GM18858 (cell line): ENCODE measurements at regions not wholly inside any gene's neighbourhood (a gene's known extent, or its start where the extent isn't known, plus 50 kb on each side); places are given as distances from the start of the nearest gene placed in this dataset.
"Not testable (repeated sequence)": the region's sequence is repeated elsewhere in the genome, so short reads cannot be mapped to it uniquely, and the experiment has no call there.

Experiments
- ATAC-seq: cut with Tn5 transposase; IDR thresholded peaks from one replicate; pipeline ENCODE4 v1.9.1; 2021; ENCODE audit not compliant: unreplicated experiment

GRCh38 chr20:53676987-53677386, 83.3 kb upstream of the ZNF217 start:
- ATAC-seq: no peak

DNA sequence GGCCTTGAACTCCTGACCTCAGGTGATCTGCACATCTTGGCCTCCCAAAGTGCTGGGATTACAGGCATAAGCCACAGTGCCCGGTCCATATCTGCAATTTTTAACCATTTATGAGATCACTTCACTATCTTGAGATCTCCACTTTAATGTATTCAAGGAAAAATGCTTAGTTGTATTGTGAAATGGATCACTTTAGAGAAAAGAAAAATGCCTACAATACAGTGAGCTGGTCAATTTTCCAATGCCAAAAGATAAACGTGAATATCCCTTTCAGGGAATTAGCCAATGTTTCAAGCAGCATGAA, 82.8 kb upstream of the ZNF217 start:
- no peak for ATAC-seq

DNA sequence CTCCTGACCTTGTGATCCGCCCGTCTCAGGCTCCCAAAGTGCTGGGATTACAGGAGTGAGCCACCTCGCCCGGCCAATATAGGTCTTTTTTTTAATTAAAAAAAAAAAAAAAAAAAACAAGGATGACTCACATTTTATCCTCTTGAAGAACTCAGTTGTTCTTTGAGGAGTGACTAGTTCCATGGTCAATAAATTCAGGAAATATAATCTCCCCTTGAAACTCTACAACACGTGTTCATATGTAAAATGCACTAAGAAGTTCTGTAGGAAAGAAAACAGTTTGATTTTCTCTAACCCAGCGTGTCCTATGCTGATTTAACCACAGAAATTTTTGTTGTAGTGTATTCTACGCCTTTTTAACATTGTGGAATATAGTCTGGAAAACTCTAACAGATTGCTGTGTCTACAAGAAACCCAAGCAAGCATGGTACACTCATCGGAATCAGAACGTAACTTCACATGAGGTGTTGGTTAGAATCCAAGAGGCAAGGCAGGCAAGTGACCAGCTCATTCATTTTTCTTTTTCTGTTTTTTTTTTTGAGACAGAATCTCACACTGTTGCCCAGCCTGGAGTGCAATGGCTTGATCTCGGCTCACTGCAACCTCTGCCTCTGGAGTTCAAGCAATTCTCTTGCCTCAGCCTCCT, 79.0 kb upstream of the ZNF217 start:
- ATAC-seq: no peak

DNA sequence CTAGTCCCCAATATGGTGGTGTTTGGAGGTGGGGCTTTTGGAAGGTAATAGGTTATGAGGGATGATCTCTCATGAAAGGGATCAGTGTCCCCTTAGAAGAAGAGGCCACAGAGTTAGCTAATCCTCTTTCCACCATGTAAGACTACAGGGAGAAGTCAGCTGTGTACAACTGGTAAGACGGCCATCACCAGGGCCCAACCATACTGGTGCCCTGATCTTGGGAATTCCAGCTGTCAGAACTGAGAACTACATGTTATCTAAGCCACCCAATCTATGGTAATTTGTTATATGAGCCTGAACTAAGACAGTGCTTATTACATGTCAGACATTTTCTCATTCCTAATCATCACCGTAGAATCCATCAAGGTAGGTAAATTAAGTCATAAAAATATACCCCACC, 77.7 kb upstream of the ZNF217 start:
- ATAC-seq: no peak

DNA sequence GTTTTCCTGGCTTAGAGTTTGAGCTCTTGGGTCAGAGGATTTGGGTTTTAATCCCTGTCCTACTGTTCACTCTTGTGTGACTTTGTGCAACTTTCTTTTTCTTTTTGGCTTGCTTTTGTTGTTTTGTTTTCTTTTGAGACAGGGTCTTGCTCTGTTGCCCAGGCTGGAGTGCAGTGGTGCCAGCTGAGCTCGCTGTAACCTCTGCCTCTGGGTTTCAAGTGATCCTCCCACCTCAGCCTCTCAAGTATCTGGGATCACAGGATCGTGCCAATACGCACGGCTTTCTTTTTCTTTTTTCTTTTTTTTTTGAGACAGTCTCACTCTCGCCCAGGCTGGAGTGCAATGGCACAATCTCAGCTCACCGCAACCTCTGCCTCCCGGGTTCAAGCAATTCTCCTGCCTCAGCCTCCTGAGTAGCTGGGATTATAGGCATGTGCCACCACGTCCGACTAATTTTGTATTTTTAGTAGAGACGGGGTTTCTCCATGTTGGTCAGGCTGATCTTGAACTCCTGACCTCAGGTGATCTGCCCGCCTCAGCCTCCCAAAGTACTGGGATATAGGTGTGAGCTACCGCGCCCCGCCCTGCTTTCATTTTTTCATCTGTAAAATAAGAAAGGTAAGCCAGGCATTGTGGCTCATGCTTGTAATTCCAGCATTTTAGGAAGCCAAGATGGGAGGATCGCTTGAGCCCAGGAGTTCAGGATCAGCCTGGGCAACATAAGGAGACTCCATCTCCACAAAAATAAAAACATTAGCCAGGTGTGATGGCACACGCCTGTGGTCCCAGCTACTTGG, 76.1 kb upstream of the ZNF217 start:
- not testable (repeated sequence) for ATAC-seq

- ATAC-seq: no peak
Observed at GRCh38 chr20:53668992-53669391, 75.4 kb upstream of the ZNF217 start.

DNA sequence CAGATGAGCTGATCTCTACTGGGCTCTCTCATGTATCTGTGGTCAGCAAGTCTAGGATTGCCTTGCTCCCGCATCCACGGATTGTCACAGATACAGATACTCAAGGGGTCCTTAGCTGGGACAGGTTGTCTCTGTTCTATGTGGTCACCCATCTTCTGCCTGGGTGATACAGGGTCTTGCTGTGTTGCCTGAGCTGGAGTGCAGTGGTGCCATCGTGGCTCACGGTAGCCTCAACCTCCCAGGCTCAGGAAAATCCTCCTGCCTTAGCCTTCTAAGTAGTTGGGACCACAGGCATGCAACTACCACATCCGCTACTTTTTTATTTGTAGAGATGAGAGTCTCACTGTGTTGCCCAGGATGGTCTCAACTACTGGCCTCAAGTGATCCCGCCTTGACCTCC, 72.5 kb upstream of the ZNF217 start:
- ATAC-seq: no peak

GRCh38 chr20:53664121-53664520, 70.5 kb upstream of the ZNF217 start:
- no peak for ATAC-seq

DNA sequence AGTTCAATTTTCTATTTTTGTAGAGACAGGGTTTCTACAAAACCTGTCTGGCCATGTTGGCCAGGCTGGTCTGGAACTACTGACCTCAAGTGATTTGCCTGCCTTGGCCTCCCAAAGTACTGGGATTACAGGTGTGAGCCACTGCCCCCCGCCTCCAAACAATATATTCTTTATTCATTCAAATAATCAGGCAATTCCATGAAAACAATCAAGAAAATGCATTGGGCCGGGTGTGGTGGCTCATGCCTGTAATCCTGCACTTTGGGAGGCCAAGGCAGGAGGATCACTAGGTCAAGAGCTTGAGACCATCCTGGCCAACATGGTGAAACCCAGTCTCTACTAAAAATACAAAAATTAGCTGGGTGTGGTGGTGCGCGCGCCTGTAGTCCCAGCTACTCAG, 69.9 kb upstream of the ZNF217 start:
- ATAC-seq: not testable (repeated sequence)

GRCh38 chr20:53662595-53662994, 69.0 kb upstream of the ZNF217 start:
- ATAC-seq: no peak

- no peak for ATAC-seq
Observed at GRCh38 chr20:53660947-53661381, 67.3 kb upstream of the ZNF217 start.

DNA sequence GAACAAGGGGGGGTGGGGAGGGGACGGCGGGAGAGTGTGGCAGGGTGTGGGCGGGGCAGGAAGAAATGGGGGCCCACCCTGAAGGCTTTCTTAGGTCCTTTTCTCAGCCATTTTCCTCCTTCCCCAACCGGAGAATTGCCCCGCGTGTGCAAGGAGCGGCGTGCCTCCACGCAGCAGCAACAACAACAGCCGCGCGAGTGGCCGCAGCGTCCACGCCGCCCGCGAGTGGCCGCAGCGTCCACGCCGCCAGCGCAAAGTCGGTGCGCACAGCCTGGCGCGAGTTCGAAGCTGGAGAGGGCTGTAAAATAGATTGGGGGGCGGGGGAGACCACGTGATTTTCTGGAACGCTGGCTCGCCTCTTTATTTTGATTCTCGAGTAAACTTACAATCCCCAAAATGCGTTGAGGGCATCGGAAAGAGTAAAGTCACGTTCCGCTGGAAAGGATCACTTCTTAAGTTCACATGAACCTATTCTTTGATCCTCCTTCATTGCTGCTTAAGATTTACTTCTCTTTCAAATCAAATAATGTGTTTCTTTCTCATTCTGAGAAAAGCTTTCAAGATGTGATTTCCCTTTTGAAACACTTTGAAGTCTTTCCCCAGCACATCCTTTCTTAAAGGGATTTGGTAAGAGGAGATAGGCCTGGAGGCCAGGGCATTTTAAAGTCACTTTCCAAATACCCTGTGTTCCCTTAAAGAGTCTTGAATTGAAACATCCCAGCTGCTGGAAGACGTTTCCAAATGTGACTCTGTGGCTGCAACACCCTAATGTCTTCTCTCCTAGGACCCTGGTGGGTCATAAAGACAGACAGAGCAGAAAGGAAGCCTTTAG, 66.7 kb upstream of the ZNF217 start:
- ATAC-seq: no peak

DNA sequence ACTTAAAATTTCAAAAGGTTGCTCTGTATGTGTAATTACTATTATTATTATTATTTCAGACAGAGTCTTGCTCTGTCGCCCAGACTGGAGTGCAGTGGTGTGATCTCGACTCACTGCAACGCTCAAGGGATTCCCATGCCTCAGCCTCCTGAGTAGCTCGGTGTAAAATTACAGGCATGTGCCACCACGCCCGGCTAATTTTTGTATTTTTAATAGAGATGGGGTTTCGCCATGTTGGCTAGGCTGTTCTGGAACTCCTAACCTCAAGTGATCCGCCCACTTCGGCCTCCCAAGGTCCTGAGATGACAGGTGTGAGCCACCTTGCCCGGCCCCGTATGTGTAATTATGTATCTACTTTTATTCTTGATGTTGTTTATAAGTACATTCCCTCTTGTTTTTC, 65.3 kb upstream of the ZNF217 start:
- ATAC-seq: no peak

- no peak for ATAC-seq
Observed at GRCh38 chr20:53658322-53658721, 64.7 kb upstream of the ZNF217 start.

- no peak for ATAC-seq
Observed at GRCh38 chr20:53657732-53658131, 64.1 kb upstream of the ZNF217 start.

DNA sequence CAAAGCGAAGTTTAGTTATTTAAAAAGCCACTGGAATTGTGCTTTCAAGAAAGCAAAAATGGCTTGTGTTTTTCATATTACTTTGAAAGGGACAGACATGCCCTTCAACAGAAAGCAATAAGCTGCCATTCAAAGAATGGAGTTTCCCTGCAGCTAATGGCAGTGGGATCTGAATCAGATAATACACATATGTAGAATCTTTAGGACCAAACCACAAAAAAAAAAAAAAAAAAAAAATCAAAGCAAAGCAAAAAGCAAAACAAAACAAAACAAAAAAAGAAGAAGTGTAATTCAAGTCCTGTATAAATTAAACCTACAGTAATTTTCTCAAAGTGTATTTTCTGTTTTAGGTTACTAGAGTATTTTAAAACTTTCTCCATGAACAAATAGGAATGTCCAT, 63.6 kb upstream of the ZNF217 start:
- no peak for ATAC-seq

DNA sequence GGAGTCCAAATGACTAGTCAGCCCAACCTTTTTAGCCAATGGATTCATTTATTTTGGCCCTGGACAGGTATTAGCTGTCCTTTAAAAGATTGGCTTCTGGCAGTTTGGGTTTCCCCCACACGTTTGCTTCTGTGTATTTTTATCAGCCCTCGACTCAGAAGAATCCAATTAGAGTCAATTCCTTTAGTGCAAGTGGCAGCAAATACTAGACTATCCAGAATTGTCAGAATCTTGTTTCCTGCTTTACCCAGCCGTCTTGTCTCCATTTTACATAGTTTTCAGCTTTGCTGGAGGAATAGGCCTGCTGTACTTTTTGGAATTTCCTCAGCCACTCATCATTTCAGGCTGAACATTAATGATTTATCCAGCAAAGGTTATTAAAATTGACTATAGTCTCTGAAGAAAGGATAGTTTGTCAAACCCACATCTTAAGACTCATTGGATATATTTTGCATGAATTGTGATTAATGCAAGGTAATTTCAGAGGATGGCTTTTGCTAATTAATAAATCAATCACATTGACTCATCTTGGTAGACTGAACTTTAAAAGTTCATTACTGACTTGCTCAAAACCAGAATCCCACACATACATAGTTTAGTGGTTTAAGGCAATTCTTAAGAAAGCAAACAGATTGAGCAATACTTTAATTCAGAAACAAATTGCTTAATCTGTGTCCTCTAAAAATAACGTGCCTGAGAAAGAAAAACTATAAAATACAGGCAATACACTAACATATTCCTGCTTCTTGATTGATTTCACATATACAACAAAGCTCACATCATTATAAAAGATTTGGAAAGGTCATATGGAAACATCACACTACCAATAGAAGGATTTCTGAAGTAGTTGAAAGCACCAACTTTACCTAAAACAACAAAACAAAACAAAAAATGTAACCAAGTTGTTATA, 62.9 kb upstream of the ZNF217 start:
- ATAC-seq: no peak

DNA sequence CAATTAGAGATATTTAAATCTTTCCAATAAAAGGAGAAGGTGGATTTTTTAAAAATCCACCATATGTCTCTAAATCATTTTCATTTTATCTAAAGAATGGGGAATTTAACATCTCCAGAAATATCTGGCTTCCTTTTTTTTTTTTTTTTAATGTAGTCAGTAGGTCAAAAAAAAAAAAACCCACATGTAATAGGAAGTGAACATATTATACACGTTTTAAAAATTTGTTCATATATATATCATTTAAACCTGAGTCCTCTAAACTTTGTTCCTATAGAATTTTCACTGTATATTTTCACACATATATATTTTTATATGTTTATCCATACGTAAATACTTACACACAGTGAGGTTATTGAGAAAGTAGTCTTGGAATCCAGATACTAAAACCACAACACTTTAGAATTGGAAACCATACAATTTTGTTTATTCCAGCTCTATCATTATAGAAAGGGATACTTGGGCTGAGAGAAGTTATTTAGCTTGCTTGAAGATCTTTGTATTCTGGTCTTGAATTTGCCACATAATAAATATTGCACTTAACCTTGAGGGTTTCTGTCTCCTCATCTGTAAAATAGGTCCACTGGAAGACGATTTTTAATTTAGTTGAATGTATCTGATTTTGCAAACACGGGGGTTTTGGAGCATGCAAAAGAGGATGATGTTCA, 62.1 kb upstream of the ZNF217 start:
- no peak for ATAC-seq

DNA sequence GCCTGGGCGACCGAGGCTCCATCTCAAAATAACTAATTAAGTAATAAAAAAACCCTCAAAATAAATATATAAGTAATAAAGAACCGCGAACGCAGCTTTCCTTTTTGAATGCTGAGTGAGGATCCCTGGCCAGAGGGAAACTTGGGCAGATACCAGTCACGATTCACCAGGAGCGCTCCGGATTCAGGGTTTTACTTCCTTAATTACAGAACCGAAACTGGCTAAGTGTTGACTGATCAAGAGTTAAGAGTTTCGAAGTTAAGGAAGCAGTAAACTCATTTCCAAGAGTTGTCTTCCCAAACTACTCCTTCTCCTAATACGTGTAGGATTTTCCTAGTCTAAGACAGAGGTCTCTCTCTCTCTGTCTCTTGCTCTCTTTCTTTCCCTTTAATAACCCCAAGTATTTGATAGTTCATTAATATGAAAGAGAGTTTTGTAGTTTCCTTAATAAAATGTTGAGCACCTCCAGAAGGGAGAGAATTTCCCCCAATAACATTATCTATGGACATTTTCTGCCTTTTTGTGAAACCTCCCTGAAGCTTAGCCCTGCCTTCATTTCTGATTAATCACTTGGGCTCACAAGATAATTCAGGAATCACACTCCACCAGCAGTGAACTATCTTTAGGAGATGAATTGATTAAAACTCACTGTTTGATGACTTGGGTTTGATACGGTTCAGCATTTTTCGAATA, 61.4 kb upstream of the ZNF217 start:
- ATAC-seq: no peak

GRCh38 chr20:53654521-53654920, 60.9 kb upstream of the ZNF217 start:
- ATAC-seq: not testable (repeated sequence)
